Transverse colon (tissue), 4 donors: ENCODE measurements at regions not wholly inside any gene's neighbourhood (a gene's known extent, or its start where the extent isn't known, plus 50 kb on each side); places are given as distances from the start of the nearest gene placed in this dataset.

Source experiments
- POLR2AphosphoS5 ChIP-seq, 3 donors: sonication (generic); formaldehyde crosslinking; IDR thresholded peaks; one replicate each; pipeline ENCODE4 v1.6.1; 2016; ENCODE audit warnings: antibody characterized with exemption in 3 of 3
- TF ChIP-seq, protein P1 (sequence below), 5 experiments: fragments of 200-600 bp in 3 of 5; fragments of 450-650 bp in 2 of 5; sonication (generic) in 3 of 5; IDR thresholded peaks; 1 replicate in 2 of 5; 2 replicates in 3 of 5; pipeline ENCODE4 v1.5.1; 2016 to 2017; ENCODE audit warnings: antibody characterized with exemption in 5 of 5, inconsistent platforms in 3 of 5, mild to moderate bottlenecking in 2 of 5, moderate library complexity in 1 of 5

DNA sequence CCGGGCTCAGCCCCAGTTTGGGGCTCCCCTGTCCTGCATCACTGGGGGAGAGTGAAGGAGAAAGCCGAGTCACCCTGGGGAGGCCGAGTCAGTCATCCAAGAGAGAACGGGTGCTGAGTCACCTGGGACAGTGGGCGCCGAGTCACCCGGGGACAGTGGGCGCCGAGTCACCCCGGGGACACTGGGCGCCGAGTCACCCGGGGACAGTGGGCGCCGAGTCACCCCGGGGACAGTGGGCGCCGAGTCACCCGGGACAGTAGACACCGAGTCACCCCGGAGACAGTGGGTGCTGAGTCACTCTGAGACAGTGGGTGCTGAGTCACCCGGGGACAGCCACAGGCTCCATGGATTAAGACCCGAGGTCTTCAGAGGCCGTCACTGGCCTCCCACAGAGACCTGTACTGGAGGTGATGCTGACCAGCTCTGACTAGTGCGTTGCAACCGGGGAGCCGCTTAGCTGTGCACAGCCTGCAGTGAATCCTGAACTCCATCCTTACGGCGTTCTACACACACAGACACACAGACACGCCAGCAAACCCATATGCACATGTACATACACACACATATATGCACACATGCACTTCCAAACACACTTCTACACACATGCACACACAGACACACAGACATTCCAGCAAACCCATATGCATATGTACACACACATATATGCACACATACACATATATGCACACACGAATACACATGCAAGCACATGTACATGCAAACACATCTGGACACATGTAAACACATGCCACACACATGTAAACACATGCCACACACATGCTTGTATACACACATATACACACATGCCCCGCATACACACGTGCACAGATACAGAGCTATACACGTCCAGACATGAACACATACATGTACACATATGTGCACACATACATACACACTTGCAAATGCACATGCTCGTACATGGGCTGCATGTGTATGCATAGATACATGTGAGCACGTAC, 64.9 kb upstream of the GALNT9 start:
- TF ChIP-seq POLR2AphosphoS5 (IDR thresholded peaks at IDR 0.05): no peak
- TF ChIP-seq, protein P1, sequence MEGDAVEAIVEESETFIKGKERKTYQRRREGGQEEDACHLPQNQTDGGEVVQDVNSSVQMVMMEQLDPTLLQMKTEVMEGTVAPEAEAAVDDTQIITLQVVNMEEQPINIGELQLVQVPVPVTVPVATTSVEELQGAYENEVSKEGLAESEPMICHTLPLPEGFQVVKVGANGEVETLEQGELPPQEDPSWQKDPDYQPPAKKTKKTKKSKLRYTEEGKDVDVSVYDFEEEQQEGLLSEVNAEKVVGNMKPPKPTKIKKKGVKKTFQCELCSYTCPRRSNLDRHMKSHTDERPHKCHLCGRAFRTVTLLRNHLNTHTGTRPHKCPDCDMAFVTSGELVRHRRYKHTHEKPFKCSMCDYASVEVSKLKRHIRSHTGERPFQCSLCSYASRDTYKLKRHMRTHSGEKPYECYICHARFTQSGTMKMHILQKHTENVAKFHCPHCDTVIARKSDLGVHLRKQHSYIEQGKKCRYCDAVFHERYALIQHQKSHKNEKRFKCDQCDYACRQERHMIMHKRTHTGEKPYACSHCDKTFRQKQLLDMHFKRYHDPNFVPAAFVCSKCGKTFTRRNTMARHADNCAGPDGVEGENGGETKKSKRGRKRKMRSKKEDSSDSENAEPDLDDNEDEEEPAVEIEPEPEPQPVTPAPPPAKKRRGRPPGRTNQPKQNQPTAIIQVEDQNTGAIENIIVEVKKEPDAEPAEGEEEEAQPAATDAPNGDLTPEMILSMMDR (IDR thresholded peaks at IDR 0.05): no peak
